Stomach smooth muscle (tissue), 2 donors: ENCODE measurements at regions not wholly inside any gene's neighbourhood (a gene's known extent, or its start where the extent isn't known, plus 50 kb on each side); places are given as distances from the start of the nearest gene placed in this dataset.

Experiments
- H3K27ac ChIP-seq: one replicate; pipeline ENCODE4 v1.7.0; 2013; ENCODE audit warnings: mild to moderate bottlenecking, low read length, inconsistent platforms
- H3K27me3 ChIP-seq, 2 donors: one replicate each; pipeline ENCODE4 v1.7.0; 2013; ENCODE audit warnings: low read length in 2 of 2; ENCODE audit not compliant: insufficient read depth in 2 of 2, control insufficient read depth in 1 of 2
- H3K36me3 ChIP-seq, 2 donors: one replicate each; pipeline ENCODE4 v1.7.0; 2013; ENCODE audit warnings: low read length in 2 of 2; ENCODE audit not compliant: control insufficient read depth in 2 of 2, insufficient read depth in 2 of 2
- H3K4me1 ChIP-seq: one replicate; pipeline ENCODE4 v1.7.0; 2013; ENCODE audit warnings: low read length; ENCODE audit not compliant: control insufficient read depth, insufficient read depth
- H3K4me3 ChIP-seq, 2 donors: one replicate each; pipeline ENCODE4 v1.7.0; 2013; ENCODE audit warnings: low read length in 2 of 2
- H3K9ac ChIP-seq, 2 donors: one replicate each; pipeline ENCODE4 v1.7.0; 2013; ENCODE audit warnings: low read length in 2 of 2, mild to moderate bottlenecking in 1 of 2
- H3K9me3 ChIP-seq, 2 donors: one replicate each; pipeline ENCODE4 v1.7.0; 2013; ENCODE audit warnings: low read length in 2 of 2; ENCODE audit not compliant: control insufficient read depth in 2 of 2
- donor health status: healthy.
- donor health status: Pancreatic carcinoma.

- no peaks in the 10 kb centered on the region for H3K27me3 ChIP-seq
- no peaks in the 10 kb centered on the region for H3K9me3 ChIP-seq
- no peak overlapping the region for H3K9ac ChIP-seq
- H3K27ac ChIP-seq: no peak overlapping the region
- no peak overlapping the region for H3K4me3 ChIP-seq
- H3K4me1 ChIP-seq: no peaks in the 10 kb centered on the region
- no peaks in the 10 kb centered on the region for H3K36me3 ChIP-seq
Observed at GRCh38 chr17:33442320-33442719, 149.2 kb upstream of the ASIC2 start.

GRCh38 chr17:33444731-33445130, 151.6 kb upstream of the ASIC2 start:
- peaks cover 4% of the 10 kb centered on the region in 2 donors for H3K9me3 ChIP-seq
- H3K27me3 ChIP-seq: no peaks in the 10 kb centered on the region
- no peaks in the 10 kb centered on the region for H3K4me1 ChIP-seq
- H3K27ac ChIP-seq: no peak overlapping the region
- no peaks in the 10 kb centered on the region for H3K36me3 ChIP-seq
- H3K9ac ChIP-seq: no peak overlapping the region
- no peak overlapping the region for H3K4me3 ChIP-seq

GRCh38 chr17:33447090-33447489, 154.0 kb upstream of the ASIC2 start:
- no peak overlapping the region for H3K4me3 ChIP-seq
- H3K9ac ChIP-seq: no peak overlapping the region
- peaks cover 4% of the 10 kb centered on the region in 2 donors for H3K9me3 ChIP-seq
- H3K36me3 ChIP-seq: no peaks in the 10 kb centered on the region
- no peaks in the 10 kb centered on the region for H3K27me3 ChIP-seq
- no peak overlapping the region for H3K27ac ChIP-seq
- H3K4me1 ChIP-seq: no peaks in the 10 kb centered on the region

GRCh38 chr17:33451221-33451620, 158.1 kb upstream of the ASIC2 start:
- Histone ChIP-seq H3K36me3 (no peaks in the 10 kb centered on the region), H3K27ac (no peak overlapping the region), H3K4me1 (no peaks in the 10 kb centered on the region), H3K9me3 (peaks cover 4% of the 10 kb centered on the region in 2 donors), H3K9ac (no peak overlapping the region), H3K27me3 (peaks cover 1 to 3% of the 10 kb centered on the region in 2 donors), H3K4me3 (no peak overlapping the region)

GRCh38 chr17:33457477-33457876, 164.4 kb upstream of the ASIC2 start:
- no peak overlapping the region for H3K27ac ChIP-seq
- H3K36me3 ChIP-seq: no peaks in the 10 kb centered on the region
- peaks cover 12 to 13% of the 10 kb centered on the region in 2 donors for H3K27me3 ChIP-seq
- H3K4me3 ChIP-seq: no peak overlapping the region
- H3K9ac ChIP-seq: no peak overlapping the region
- H3K4me1 ChIP-seq: no peaks in the 10 kb centered on the region
- H3K9me3 ChIP-seq: no peaks in the 10 kb centered on the region

GRCh38 chr17:33459078-33459940, 166.2 kb upstream of the ASIC2 start:
- H3K36me3 ChIP-seq: no peaks in the 10 kb centered on the region
- H3K9ac ChIP-seq: no peak overlapping the region
- H3K27me3 ChIP-seq: peaks cover 12 to 13% of the 10 kb centered on the region in 2 donors
- no peaks in the 10 kb centered on the region for H3K4me1 ChIP-seq
- H3K27ac ChIP-seq: no peak overlapping the region
- H3K4me3 ChIP-seq: no peak overlapping the region
- H3K9me3 ChIP-seq: no peaks in the 10 kb centered on the region

GRCh38 chr17:33460781-33461450, 167.8 kb upstream of the ASIC2 start:
- Histone ChIP-seq H3K9me3 (no peaks in the 10 kb centered on the region), H3K27me3 (peaks cover 10 to 12% of the 10 kb centered on the region in 2 donors), H3K36me3 (no peaks in the 10 kb centered on the region), H3K27ac (no peak overlapping the region), H3K4me1 (no peaks in the 10 kb centered on the region), H3K4me3 (no peak overlapping the region), H3K9ac (no peak overlapping the region)

GRCh38 chr17:33463887-33464286, 170.8 kb upstream of the ASIC2 start:
- Histone ChIP-seq H3K4me3 (no peak overlapping the region), H3K4me1 (no peaks in the 10 kb centered on the region), H3K9ac (no peak overlapping the region), H3K27me3 (peaks cover 0 to 4% of the 10 kb centered on the region in 2 donors), H3K36me3 (no peaks in the 10 kb centered on the region), H3K9me3 (no peaks in the 10 kb centered on the region), H3K27ac (no peak overlapping the region)

- H3K9ac ChIP-seq: no peak overlapping the region
- H3K4me1 ChIP-seq: no peaks in the 10 kb centered on the region
- H3K27me3 ChIP-seq: no peaks in the 10 kb centered on the region
- H3K27ac ChIP-seq: no peak overlapping the region
- no peaks in the 10 kb centered on the region for H3K9me3 ChIP-seq
- H3K36me3 ChIP-seq: no peaks in the 10 kb centered on the region
- H3K4me3 ChIP-seq: no peak overlapping the region
Observed at GRCh38 chr17:33464669-33465280, 171.7 kb upstream of the ASIC2 start.

GRCh38 chr17:33469421-33469820, 176.3 kb upstream of the ASIC2 start:
- Histone ChIP-seq H3K9ac (no peak overlapping the region), H3K4me3 (no peak overlapping the region), H3K27ac (no peak overlapping the region), H3K4me1 (peaks cover 5% of the 10 kb centered on the region), H3K9me3 (peaks cover 0 to 3% of the 10 kb centered on the region in 2 donors), H3K36me3 (no peaks in the 10 kb centered on the region), H3K27me3 (no peaks in the 10 kb centered on the region)
